ENCODE measurements at regions not wholly inside any gene's neighbourhood (a gene's known extent, or its start where the extent isn't known, plus 50 kb on each side); places are given as distances from the start of the nearest gene placed in this dataset.

GRCh38 chr4:135238940-135239339 is 1037.4 kb upstream of the PABPC4L start:
- Mint-ChIP-seq H3K9me3 (no peaks in the 10 kb centered on the region), H3K27me3 (ENCODE audit: low read depth) (no peaks in the 10 kb centered on the region), H3K36me3 (ENCODE audit: low read depth) (no peaks in the 10 kb centered on the region), H3K4me1 (peaks cover 8% of the 10 kb centered on the region), H3K4me3 (no peak overlapping the region), H3K27ac (peak overlapping the region in 1 of 3 experiments; percentile 73)
- TF ChIP-seq CTCF (IDR thresholded peaks at IDR 0.05; ENCODE audit: unreplicated experiment in 3 of 3), result no peak

- Mint-ChIP-seq H3K27ac (no peak overlapping the region), H3K9me3 (no peaks in the 10 kb centered on the region), H3K36me3 (ENCODE audit: low read depth) (no peaks in the 10 kb centered on the region), H3K4me1 (peaks cover 6% of the 10 kb centered on the region), H3K4me3 (no peak overlapping the region), H3K27me3 (ENCODE audit: low read depth) (no peaks in the 10 kb centered on the region)
- no peak for TF ChIP-seq CTCF (IDR thresholded peaks at IDR 0.05; ENCODE audit: unreplicated experiment in 3 of 3)
Measured at GRCh38 chr4:135236048-135236447, 1034.5 kb upstream of the PABPC4L start.

GRCh38 chr4:135227842-135228241 is 1026.3 kb upstream of the PABPC4L start:
- Mint-ChIP-seq H3K27me3 (ENCODE audit: low read depth) (no peaks in the 10 kb centered on the region), H3K9me3 (peaks cover 3% of the 10 kb centered on the region), H3K27ac (no peak overlapping the region), H3K4me1 (peaks cover 8% of the 10 kb centered on the region), H3K4me3 (no peak overlapping the region), H3K36me3 (ENCODE audit: low read depth) (no peaks in the 10 kb centered on the region)
- no peak for TF ChIP-seq CTCF (IDR thresholded peaks at IDR 0.05; ENCODE audit: unreplicated experiment in 3 of 3)

- Mint-ChIP-seq H3K4me3 (no peak overlapping the region), H3K27ac (no peak overlapping the region), H3K9me3 (peaks cover 3% of the 10 kb centered on the region), H3K36me3 (ENCODE audit: low read depth) (no peaks in the 10 kb centered on the region), H3K4me1 (peaks cover 8% of the 10 kb centered on the region), H3K27me3 (ENCODE audit: low read depth) (no peaks in the 10 kb centered on the region)
- TF ChIP-seq CTCF (IDR thresholded peaks at IDR 0.05; ENCODE audit: unreplicated experiment in 3 of 3), result no peak
Measured at GRCh38 chr4:135225551-135225950, 1024.0 kb upstream of the PABPC4L start.

- H3K27ac Mint-ChIP-seq, result no peak overlapping the region
- H3K36me3 Mint-ChIP-seq (ENCODE audit: low read depth), result no peaks in the 10 kb centered on the region
- H3K27me3 Mint-ChIP-seq (ENCODE audit: low read depth), result no peaks in the 10 kb centered on the region
- TF ChIP-seq CTCF (IDR thresholded peaks at IDR 0.05; ENCODE audit: unreplicated experiment in 3 of 3), result no peak
- no peak overlapping the region for H3K4me3 Mint-ChIP-seq
- no peaks in the 10 kb centered on the region for H3K9me3 Mint-ChIP-seq
- H3K4me1 Mint-ChIP-seq, result no peaks in the 10 kb centered on the region
Measured at GRCh38 chr4:135210341-135210740, 1008.8 kb upstream of the PABPC4L start.

GRCh38 chr4:135207531-135207930 is 1005.9 kb upstream of the PABPC4L start:
- no peak overlapping the region for H3K4me3 Mint-ChIP-seq
- TF ChIP-seq CTCF (IDR thresholded peaks at IDR 0.05; ENCODE audit: unreplicated experiment in 3 of 3), result no peak
- H3K4me1 Mint-ChIP-seq, result no peaks in the 10 kb centered on the region
- H3K27me3 Mint-ChIP-seq (ENCODE audit: low read depth), result no peaks in the 10 kb centered on the region
- H3K27ac Mint-ChIP-seq, result no peak overlapping the region
- no peaks in the 10 kb centered on the region for H3K36me3 Mint-ChIP-seq (ENCODE audit: low read depth)
- no peaks in the 10 kb centered on the region for H3K9me3 Mint-ChIP-seq

All from nephron (organoid).